COLO829 (cell line): ENCODE measurements at regions not wholly inside any gene's neighbourhood (a gene's known extent, or its start where the extent isn't known, plus 50 kb on each side); places are given as distances from the start of the nearest gene placed in this dataset.

ENCODE experiments used
- DNase-seq: peaks from one replicate; pipeline ENCODE4 v3.0.0; 2012; ENCODE audit warnings: low spot score

GRCh38 chr7:40923626-40924025, 779.3 kb downstream of the INHBA start:
- no peak for DNase-seq

GRCh38 chr7:40922316-40922670, 780.6 kb downstream of the INHBA start:
- DNase-seq, result peak; percentile 30

- no peak for DNase-seq
Measured at GRCh38 chr7:40921589-40922315, 781.1 kb downstream of the INHBA start.

- DNase-seq, result no peak
Measured at GRCh38 chr7:40918701-40919271, 784.0 kb downstream of the SUGCT start.

GRCh38 chr7:40916813-40917212, 782.0 kb downstream of the SUGCT start:
- DNase-seq, result no peak

- no peak for DNase-seq
Measured at GRCh38 chr7:40915071-40915470, 780.3 kb downstream of the SUGCT start.
